ENCODE measurements at regions not wholly inside any gene's neighbourhood (a gene's known extent, or its start where the extent isn't known, plus 50 kb on each side); places are given as distances from the start of the nearest gene placed in this dataset.

GRCh38 chr2:224196810-224197209 is 157.7 kb upstream of the SERPINE2 start:
- TF ChIP-seq POLR2A (IDR thresholded peaks at IDR 0.05) (no peak), CTCF (IDR thresholded peaks at IDR 0.05) (no peak)

All from lower leg skin (tissue), 3 donors.